ENCODE measurements at regions not wholly inside any gene's neighbourhood (a gene's known extent, or its start where the extent isn't known, plus 50 kb on each side); places are given as distances from the start of the nearest gene placed in this dataset.

DNA sequence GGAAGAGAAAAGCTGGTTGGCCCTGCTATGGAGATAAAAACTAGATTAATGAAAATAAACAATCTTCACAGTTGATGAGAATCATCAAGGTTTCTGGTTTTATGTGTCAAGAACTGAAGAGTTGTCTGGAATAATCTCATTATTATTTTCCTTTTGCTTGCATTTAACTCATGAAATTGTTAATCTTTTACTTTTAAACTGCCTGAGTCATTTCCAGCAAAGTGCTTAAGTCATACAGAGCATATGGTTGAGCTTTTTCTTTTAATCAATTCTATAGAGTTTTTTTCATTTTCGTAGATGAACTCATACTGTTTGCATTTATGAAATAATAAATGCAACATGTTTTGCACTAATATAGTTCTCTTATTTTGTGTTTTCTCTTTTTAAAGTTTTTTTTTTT lies 747.9 kb downstream of the NXPH1 start:
- Histone ChIP-seq H3K27me3 (ENCODE audit: low read length) (no peaks in the 10 kb centered on the region), H3K9me2 (replicated peaks; ENCODE audit: insufficient read depth, low read length) (no peaks in the 10 kb centered on the region), H3K27ac (ENCODE audit: low read depth, low read length) (no peak overlapping the region), H4K20me1 (ENCODE audit: low read depth, low read length) (no peaks in the 10 kb centered on the region), H3K9ac (ENCODE audit: low read length) (no peak overlapping the region), H2AFZ (ENCODE audit: low read depth, low read length, severe bottlenecking) (no peak overlapping the region), H3K4me3 (ENCODE audit: insufficient read depth, low read length, poor library complexity, severe bottlenecking) (no peak overlapping the region), H3K79me2 (ENCODE audit: insufficient read depth, low read length) (no peaks in the 10 kb centered on the region), H3F3A (ENCODE audit: insufficient read depth) (no peaks in the 10 kb centered on the region), H3K4me2 (ENCODE audit: low read depth, low read length, poor library complexity, severe bottlenecking) (no peak overlapping the region), H3K36me3 (ENCODE audit: low read length) (no peaks in the 10 kb centered on the region), H3K9me3 (ENCODE audit: insufficient read depth, low read length) (no peaks in the 10 kb centered on the region)
- TF ChIP-seq EZH2phosphoT487 (conservative IDR thresholded peaks at IDR 0.05; ENCODE audit: low read length): no peak
- TF ChIP-seq, protein P1, sequence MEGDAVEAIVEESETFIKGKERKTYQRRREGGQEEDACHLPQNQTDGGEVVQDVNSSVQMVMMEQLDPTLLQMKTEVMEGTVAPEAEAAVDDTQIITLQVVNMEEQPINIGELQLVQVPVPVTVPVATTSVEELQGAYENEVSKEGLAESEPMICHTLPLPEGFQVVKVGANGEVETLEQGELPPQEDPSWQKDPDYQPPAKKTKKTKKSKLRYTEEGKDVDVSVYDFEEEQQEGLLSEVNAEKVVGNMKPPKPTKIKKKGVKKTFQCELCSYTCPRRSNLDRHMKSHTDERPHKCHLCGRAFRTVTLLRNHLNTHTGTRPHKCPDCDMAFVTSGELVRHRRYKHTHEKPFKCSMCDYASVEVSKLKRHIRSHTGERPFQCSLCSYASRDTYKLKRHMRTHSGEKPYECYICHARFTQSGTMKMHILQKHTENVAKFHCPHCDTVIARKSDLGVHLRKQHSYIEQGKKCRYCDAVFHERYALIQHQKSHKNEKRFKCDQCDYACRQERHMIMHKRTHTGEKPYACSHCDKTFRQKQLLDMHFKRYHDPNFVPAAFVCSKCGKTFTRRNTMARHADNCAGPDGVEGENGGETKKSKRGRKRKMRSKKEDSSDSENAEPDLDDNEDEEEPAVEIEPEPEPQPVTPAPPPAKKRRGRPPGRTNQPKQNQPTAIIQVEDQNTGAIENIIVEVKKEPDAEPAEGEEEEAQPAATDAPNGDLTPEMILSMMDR (IDR thresholded peaks at IDR 0.05; ENCODE audit: insufficient read depth, low read length, poor library complexity, severe bottlenecking): no peak

DNA sequence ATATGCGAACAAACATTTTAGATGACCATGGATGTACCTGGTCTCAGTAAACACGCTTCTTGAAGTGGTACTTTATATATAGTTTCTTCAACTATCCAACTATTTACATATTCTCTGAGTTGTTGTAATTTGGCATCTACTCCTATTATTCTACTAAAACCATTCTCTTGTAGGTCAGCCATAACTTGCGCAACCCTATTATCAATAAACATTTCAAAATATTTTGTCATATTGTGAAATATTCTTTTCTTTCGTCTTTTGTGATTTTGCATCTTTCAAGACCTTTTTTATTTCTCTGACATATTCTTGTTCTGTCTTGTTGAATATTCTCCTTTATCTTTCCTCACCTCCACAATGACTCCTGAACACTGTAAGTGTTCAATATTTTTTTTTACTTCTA lies 753.3 kb downstream of the NXPH1 start:
- no peaks in the 10 kb centered on the region for H3K9me2 ChIP-seq (replicated peaks; ENCODE audit: insufficient read depth, low read length)
- H3F3A ChIP-seq (ENCODE audit: insufficient read depth): no peaks in the 10 kb centered on the region
- TF ChIP-seq, protein P1 (IDR thresholded peaks at IDR 0.05; ENCODE audit: insufficient read depth, low read length, poor library complexity, severe bottlenecking): no peak
- no peaks in the 10 kb centered on the region for H3K36me3 ChIP-seq (ENCODE audit: low read length)
- H2AFZ ChIP-seq (ENCODE audit: low read depth, low read length, severe bottlenecking): no peak overlapping the region
- H4K20me1 ChIP-seq (ENCODE audit: low read depth, low read length): no peaks in the 10 kb centered on the region
- H3K4me3 ChIP-seq (ENCODE audit: insufficient read depth, low read length, poor library complexity, severe bottlenecking): no peak overlapping the region
- H3K4me2 ChIP-seq (ENCODE audit: low read depth, low read length, poor library complexity, severe bottlenecking): no peak overlapping the region
- no peak overlapping the region for H3K27ac ChIP-seq (ENCODE audit: low read depth, low read length)
- H3K9me3 ChIP-seq (ENCODE audit: insufficient read depth, low read length): no peaks in the 10 kb centered on the region
- no peak overlapping the region for H3K9ac ChIP-seq (ENCODE audit: low read length)
- H3K27me3 ChIP-seq (ENCODE audit: low read length): no peaks in the 10 kb centered on the region
- no peaks in the 10 kb centered on the region for H3K79me2 ChIP-seq (ENCODE audit: insufficient read depth, low read length)

DNA sequence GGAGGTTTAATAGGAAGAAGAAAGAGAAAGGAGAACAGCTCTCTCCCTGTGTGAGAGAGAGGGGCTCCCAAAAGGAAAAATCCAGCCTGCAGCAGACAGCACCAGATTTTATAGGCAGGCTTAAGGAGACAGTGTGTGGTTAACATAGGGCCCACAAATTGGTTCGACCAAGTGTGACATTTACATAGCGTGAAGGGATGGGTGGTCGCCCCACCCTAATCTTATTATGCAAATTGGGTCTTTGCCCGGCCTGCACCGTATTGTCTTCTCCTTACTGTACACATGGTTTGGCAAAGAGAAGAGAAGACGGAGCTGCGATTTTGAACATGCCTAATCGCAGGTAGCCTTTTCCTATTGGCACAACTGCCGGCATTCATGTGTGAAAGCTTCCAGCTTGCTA lies 756.3 kb downstream of the NXPH1 start:
- Histone ChIP-seq H4K20me1 (ENCODE audit: low read depth, low read length) (no peaks in the 10 kb centered on the region), H2AFZ (ENCODE audit: low read depth, low read length, severe bottlenecking) (no peak overlapping the region), H3K36me3 (ENCODE audit: low read length) (no peaks in the 10 kb centered on the region), H3K79me2 (ENCODE audit: insufficient read depth, low read length) (no peaks in the 10 kb centered on the region), H3K4me3 (ENCODE audit: insufficient read depth, low read length, poor library complexity, severe bottlenecking) (no peak overlapping the region), H3K4me2 (ENCODE audit: low read depth, low read length, poor library complexity, severe bottlenecking) (no peak overlapping the region), H3F3A (ENCODE audit: insufficient read depth) (no peaks in the 10 kb centered on the region), H3K9me3 (ENCODE audit: insufficient read depth, low read length) (no peaks in the 10 kb centered on the region), H3K27me3 (ENCODE audit: low read length) (no peaks in the 10 kb centered on the region), H3K9ac (ENCODE audit: low read length) (no peak overlapping the region), H3K9me2 (replicated peaks; ENCODE audit: insufficient read depth, low read length) (no peaks in the 10 kb centered on the region), H3K27ac (ENCODE audit: low read depth, low read length) (no peak overlapping the region)
- TF ChIP-seq EZH2phosphoT487 (conservative IDR thresholded peaks at IDR 0.05; ENCODE audit: low read length): no peak
- TF ChIP-seq, protein P1 (IDR thresholded peaks at IDR 0.05; ENCODE audit: insufficient read depth, low read length, poor library complexity, severe bottlenecking): no peak

DNA sequence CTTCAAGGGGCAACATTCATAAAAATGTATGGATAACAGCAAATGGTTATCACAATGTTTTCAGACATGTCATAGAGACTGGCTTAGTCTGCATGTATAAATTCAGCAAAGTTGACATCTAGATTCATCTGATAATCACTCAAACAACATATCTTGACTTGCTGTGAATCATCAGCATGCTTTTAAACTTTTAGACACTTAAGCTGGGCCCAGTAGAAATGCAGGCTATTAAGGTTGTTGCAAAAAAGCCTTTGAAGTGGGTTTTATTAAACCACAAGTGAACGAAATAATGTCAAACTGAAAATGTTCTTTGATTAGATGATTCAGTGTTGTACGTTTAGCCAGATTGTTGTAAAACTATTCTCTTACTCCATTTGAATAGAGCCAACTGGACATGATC lies 759.6 kb downstream of the NXPH1 start:
- Histone ChIP-seq H2AFZ (ENCODE audit: low read depth, low read length, severe bottlenecking) (no peak overlapping the region), H4K20me1 (ENCODE audit: low read depth, low read length) (no peaks in the 10 kb centered on the region), H3K9ac (ENCODE audit: low read length) (no peak overlapping the region), H3F3A (ENCODE audit: insufficient read depth) (no peaks in the 10 kb centered on the region), H3K4me2 (ENCODE audit: low read depth, low read length, poor library complexity, severe bottlenecking) (no peak overlapping the region), H3K79me2 (ENCODE audit: insufficient read depth, low read length) (no peaks in the 10 kb centered on the region), H3K4me3 (ENCODE audit: insufficient read depth, low read length, poor library complexity, severe bottlenecking) (no peak overlapping the region), H3K27ac (ENCODE audit: low read depth, low read length) (no peak overlapping the region), H3K36me3 (ENCODE audit: low read length) (no peaks in the 10 kb centered on the region), H3K27me3 (ENCODE audit: low read length) (no peaks in the 10 kb centered on the region), H3K9me3 (ENCODE audit: insufficient read depth, low read length) (no peaks in the 10 kb centered on the region), H3K9me2 (replicated peaks; ENCODE audit: insufficient read depth, low read length) (no peaks in the 10 kb centered on the region)
- no peak for TF ChIP-seq EZH2phosphoT487 (conservative IDR thresholded peaks at IDR 0.05; ENCODE audit: low read length)
- TF ChIP-seq, protein P1 (IDR thresholded peaks at IDR 0.05; ENCODE audit: insufficient read depth, low read length, poor library complexity, severe bottlenecking): no peak
